ENCODE measurements at regions not wholly inside any gene's neighbourhood (a gene's known extent, or its start where the extent isn't known, plus 50 kb on each side); places are given as distances from the start of the nearest gene placed in this dataset.

DNA sequence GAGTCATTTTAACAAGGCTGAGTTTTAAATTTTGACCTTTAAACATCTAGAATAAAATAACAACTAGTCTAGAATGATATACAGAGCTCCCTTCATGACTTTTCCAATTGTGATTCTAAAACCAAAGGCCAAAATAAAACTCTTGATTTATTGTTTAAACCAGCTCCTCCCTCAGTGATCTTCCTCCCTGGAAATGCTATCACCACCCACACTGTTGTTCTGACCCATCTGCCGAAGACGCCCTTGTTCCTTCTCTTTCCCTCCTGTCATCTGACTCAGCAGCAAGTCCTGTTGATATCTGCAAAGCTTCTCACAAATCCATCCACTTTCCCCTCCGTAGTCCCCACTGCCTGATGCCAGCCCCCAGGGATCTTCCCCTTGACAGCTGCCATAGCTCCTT, 231.6 kb upstream of the DYNLRB2 start:
- TF ChIP-seq, protein P1, sequence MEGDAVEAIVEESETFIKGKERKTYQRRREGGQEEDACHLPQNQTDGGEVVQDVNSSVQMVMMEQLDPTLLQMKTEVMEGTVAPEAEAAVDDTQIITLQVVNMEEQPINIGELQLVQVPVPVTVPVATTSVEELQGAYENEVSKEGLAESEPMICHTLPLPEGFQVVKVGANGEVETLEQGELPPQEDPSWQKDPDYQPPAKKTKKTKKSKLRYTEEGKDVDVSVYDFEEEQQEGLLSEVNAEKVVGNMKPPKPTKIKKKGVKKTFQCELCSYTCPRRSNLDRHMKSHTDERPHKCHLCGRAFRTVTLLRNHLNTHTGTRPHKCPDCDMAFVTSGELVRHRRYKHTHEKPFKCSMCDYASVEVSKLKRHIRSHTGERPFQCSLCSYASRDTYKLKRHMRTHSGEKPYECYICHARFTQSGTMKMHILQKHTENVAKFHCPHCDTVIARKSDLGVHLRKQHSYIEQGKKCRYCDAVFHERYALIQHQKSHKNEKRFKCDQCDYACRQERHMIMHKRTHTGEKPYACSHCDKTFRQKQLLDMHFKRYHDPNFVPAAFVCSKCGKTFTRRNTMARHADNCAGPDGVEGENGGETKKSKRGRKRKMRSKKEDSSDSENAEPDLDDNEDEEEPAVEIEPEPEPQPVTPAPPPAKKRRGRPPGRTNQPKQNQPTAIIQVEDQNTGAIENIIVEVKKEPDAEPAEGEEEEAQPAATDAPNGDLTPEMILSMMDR (IDR thresholded peaks at IDR 0.05), result no peak
- TF ChIP-seq CBFB (CRISPR knock-in tag; IDR thresholded peaks at IDR 0.05; ENCODE audit: low read depth) (no peak), STAT6 (CRISPR knock-in tag; conservative IDR thresholded peaks at IDR 0.05; ENCODE audit: low read depth) (no peak), JUN (CRISPR knock-in tag; IDR thresholded peaks at IDR 0.05) (no peak), E2F1 (CRISPR knock-in tag; IDR thresholded peaks at IDR 0.05) (no peak), USF1 (CRISPR knock-in tag; IDR thresholded peaks at IDR 0.05) (no peak), RORB (CRISPR knock-in tag; IDR thresholded peaks at IDR 0.05) (no peak), CDX4 (CRISPR knock-in tag; IDR thresholded peaks at IDR 0.05; ENCODE audit: borderline replicate concordance) (no peak)
- TF ChIP-seq, protein P2, sequence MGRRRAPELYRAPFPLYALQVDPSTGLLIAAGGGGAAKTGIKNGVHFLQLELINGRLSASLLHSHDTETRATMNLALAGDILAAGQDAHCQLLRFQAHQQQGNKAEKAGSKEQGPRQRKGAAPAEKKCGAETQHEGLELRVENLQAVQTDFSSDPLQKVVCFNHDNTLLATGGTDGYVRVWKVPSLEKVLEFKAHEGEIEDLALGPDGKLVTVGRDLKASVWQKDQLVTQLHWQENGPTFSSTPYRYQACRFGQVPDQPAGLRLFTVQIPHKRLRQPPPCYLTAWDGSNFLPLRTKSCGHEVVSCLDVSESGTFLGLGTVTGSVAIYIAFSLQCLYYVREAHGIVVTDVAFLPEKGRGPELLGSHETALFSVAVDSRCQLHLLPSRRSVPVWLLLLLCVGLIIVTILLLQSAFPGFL (CRISPR knock-in tag; IDR thresholded peaks at IDR 0.05; ENCODE audit: borderline replicate concordance), result no peak

Measured in WTC11 (cell line).